ENCODE measurements at regions not wholly inside any gene's neighbourhood (a gene's known extent, or its start where the extent isn't known, plus 50 kb on each side); places are given as distances from the start of the nearest gene placed in this dataset.

DNA sequence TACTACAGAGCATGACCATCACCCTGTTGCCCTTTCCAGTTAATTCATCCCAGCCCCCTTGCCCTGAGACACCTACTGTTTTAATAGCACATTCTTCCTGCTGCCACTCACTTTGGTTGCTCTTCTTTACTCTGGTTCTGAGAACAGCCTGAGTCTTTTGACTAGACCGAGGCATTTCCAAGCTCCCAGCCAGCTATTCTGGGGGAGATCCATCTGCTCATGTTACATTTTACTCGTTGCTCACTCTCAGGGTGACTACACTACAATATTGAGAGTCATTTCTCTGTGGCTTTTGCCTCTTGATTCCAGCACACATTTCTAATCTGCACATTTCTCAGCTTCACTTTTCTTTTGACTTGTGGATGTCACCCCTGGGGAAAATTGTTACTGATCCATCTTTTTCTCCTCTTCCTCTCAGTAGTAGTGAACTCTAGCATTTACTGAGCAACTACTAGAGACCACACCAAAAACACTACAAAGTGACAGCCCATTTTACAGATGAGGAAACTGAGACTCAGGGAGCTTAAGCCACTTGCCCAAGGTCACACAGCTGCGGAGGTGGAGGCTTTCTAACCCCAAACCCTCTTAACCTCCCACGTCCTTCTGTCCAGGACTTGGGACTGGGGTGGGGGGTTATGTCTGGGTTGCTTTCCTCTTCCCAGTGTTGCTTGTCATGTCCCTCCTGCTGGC, 117.8 kb downstream of the C11orf91 start:
- TF ChIP-seq, protein P1, sequence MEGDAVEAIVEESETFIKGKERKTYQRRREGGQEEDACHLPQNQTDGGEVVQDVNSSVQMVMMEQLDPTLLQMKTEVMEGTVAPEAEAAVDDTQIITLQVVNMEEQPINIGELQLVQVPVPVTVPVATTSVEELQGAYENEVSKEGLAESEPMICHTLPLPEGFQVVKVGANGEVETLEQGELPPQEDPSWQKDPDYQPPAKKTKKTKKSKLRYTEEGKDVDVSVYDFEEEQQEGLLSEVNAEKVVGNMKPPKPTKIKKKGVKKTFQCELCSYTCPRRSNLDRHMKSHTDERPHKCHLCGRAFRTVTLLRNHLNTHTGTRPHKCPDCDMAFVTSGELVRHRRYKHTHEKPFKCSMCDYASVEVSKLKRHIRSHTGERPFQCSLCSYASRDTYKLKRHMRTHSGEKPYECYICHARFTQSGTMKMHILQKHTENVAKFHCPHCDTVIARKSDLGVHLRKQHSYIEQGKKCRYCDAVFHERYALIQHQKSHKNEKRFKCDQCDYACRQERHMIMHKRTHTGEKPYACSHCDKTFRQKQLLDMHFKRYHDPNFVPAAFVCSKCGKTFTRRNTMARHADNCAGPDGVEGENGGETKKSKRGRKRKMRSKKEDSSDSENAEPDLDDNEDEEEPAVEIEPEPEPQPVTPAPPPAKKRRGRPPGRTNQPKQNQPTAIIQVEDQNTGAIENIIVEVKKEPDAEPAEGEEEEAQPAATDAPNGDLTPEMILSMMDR (IDR thresholded peaks at IDR 0.05; ENCODE audit: insufficient read depth, low read length, poor library complexity, severe bottlenecking): no peak
- no peak for TF ChIP-seq EZH2phosphoT487 (conservative IDR thresholded peaks at IDR 0.05; ENCODE audit: low read length)
